IMR-90 (cell line): ENCODE measurements at regions not wholly inside any gene's neighbourhood (a gene's known extent, or its start where the extent isn't known, plus 50 kb on each side); places are given as distances from the start of the nearest gene placed in this dataset.

Experiments
- ATAC-seq: fragments of 200-7000 bp; cut with Tn5 transposase; 2 replicates; pipeline ENCODE4 v1.9.1; 2020; ENCODE audit warnings: low read depth, mild to moderate bottlenecking, moderate library complexity
- BruUV-seq: library from RNA; stranded (reverse); fragments of 400-500 nt; replicated peaks from 2 replicates; lab custom pipeline; 2021; lab: Mats Ljungman, UMichigan
- CTCF ChIA-PET: fragments of 300-600 bp; formaldehyde crosslinking; extraction: SDS; loops from one replicate; lab custom pipeline; 2021; ENCODE audit warnings: antibody characterized with exemption; lab: Yijun Ruan, JAX
- POLR2A ChIA-PET: fragments of 300-600 bp; sonication (Branson Sonifier 250); formaldehyde crosslinking; loops from one replicate; lab custom pipeline; 2022; ENCODE audit warnings: antibody characterized with exemption; ENCODE audit not compliant: unreplicated experiment; lab: Charles Lee
- DNase-seq: peaks from one replicate; pipeline ENCODE4 v3.0.0; 2013
- H2AFZ ChIP-seq: replicated peaks from 2 replicates; pipeline ENCODE3; 2013; ENCODE audit warnings: low read length, mild to moderate bottlenecking; ENCODE audit not compliant: poor library complexity
- H2AK5ac ChIP-seq: 2 replicates; pipeline ENCODE4 v1.6.1; 2013; ENCODE audit warnings: low read depth, low read length, inconsistent platforms
- H2AK9ac ChIP-seq: replicated peaks from 2 replicates; pipeline ENCODE3; 2013; ENCODE audit warnings: mild to moderate bottlenecking, low read depth, low read length, moderate library complexity; ENCODE audit not compliant: poor library complexity
- H2BK120ac ChIP-seq: 2 replicates; pipeline ENCODE4 v1.6.1; 2013; ENCODE audit warnings: low read depth, low read length, inconsistent platforms
- H2BK15ac ChIP-seq: 3 replicates; pipeline ENCODE4 v1.6.1; 2013; ENCODE audit warnings: low read depth, low read length, inconsistent platforms
- H2BK20ac ChIP-seq: 2 replicates; pipeline ENCODE4 v1.6.1; 2013; ENCODE audit warnings: low read depth, mild to moderate bottlenecking, inconsistent platforms, low read length, moderate library complexity
- H2BK5ac ChIP-seq: 2 replicates; pipeline ENCODE4 v1.6.1; 2013; ENCODE audit warnings: mild to moderate bottlenecking, low read depth, low read length, inconsistent platforms; ENCODE audit not compliant: poor library complexity, severe bottlenecking
- H3K14ac ChIP-seq: replicated peaks from 2 replicates; pipeline ENCODE4 v1.6.1; 2013; ENCODE audit warnings: low read depth, low read length, inconsistent platforms
- H3K18ac ChIP-seq: 2 replicates; pipeline ENCODE4 v1.6.1; 2013; ENCODE audit warnings: low read depth, low read length, control low read depth
- H3K23ac ChIP-seq: 2 replicates; pipeline ENCODE4 v1.6.1; 2013; ENCODE audit warnings: low read depth, low read length, inconsistent platforms
- H3K27ac ChIP-seq: 2 replicates; pipeline ENCODE4 v1.5.1; 2013; ENCODE audit warnings: mild to moderate bottlenecking, control low read depth, low read length; ENCODE audit not compliant: insufficient read depth
- H3K27me3 ChIP-seq: 2 replicates; pipeline ENCODE4 v1.6.1; 2013; ENCODE audit warnings: low read length; ENCODE audit not compliant: control insufficient read depth, insufficient read depth
- H3K36me3 ChIP-seq: 2 replicates; pipeline ENCODE4 v1.6.1; 2013; ENCODE audit warnings: low read length, mixed read lengths; ENCODE audit not compliant: control insufficient read depth, insufficient read depth
- H3K4ac ChIP-seq: 2 replicates; pipeline ENCODE4 v1.6.1; 2013; ENCODE audit warnings: low read depth, low read length, inconsistent platforms
- H3K4me1 ChIP-seq: 2 replicates; pipeline ENCODE4 v1.6.1; 2013; ENCODE audit warnings: low read length, mixed read lengths; ENCODE audit not compliant: control insufficient read depth, insufficient read depth
- H3K4me2 ChIP-seq: 2 replicates; pipeline ENCODE4 v1.6.1; 2013; ENCODE audit warnings: low read depth, mild to moderate bottlenecking, control low read depth, low read length, moderate library complexity
- H3K4me3 ChIP-seq: 2 replicates; pipeline ENCODE4 v1.5.1; 2013; ENCODE audit warnings: low read depth, mild to moderate bottlenecking, control low read depth, low read length, moderate library complexity; ENCODE audit not compliant: insufficient read depth
- H3K56ac ChIP-seq: 2 replicates; pipeline ENCODE4 v1.6.1; 2013; ENCODE audit warnings: low read length, inconsistent platforms; ENCODE audit not compliant: insufficient read depth; ENCODE audit errors: extremely low read depth
- H3K79me1 ChIP-seq, 2 experiments: 2 replicates each; pipeline ENCODE4 v1.6.1; 2013; ENCODE audit warnings: low read length in 2 of 2, inconsistent platforms in 1 of 2, low read depth in 1 of 2
- H3K9ac ChIP-seq: 2 replicates; pipeline ENCODE4 v1.6.1; 2013; ENCODE audit warnings: low read depth, low read length, control low read depth
- H3K9me1 ChIP-seq: 2 replicates; pipeline ENCODE4 v1.6.1; 2013; ENCODE audit warnings: low read length, inconsistent platforms; ENCODE audit not compliant: insufficient read depth
- H3K9me3 ChIP-seq: 2 replicates; pipeline ENCODE4 v1.6.1; 2013; ENCODE audit warnings: low read length; ENCODE audit not compliant: control insufficient read depth, insufficient read depth
- H4K20me1 ChIP-seq: 2 replicates; pipeline ENCODE4 v1.6.1; 2013; ENCODE audit warnings: low read length, inconsistent platforms; ENCODE audit not compliant: insufficient read depth
- H4K5ac ChIP-seq: 2 replicates; pipeline ENCODE4 v1.6.1; 2013; ENCODE audit warnings: mild to moderate bottlenecking, low read depth, low read length, control low read depth
- H4K8ac ChIP-seq, 2 experiments: 2 replicates each; pipeline ENCODE4 v1.6.1; 2013; ENCODE audit warnings: low read depth in 2 of 2, low read length in 2 of 2, control low read depth in 1 of 2, inconsistent platforms in 1 of 2
- H4K91ac ChIP-seq: 2 replicates; pipeline ENCODE4 v1.6.1; 2013; ENCODE audit warnings: low read depth, low read length, inconsistent platforms; ENCODE audit not compliant: insufficient read depth
- BHLHE40 ChIP-seq: fragments of 150-350 bp; IDR thresholded peaks from 2 replicates; pipeline ENCODE4 v1.6.1; 2016; ENCODE audit warnings: mild to moderate bottlenecking, low read depth, low read length
- CEBPB ChIP-seq: IDR thresholded peaks from 2 replicates; pipeline ENCODE4 v1.6.1; 2012; ENCODE audit warnings: low read depth, low read length, improper control_type of control experiment
- CHD1 ChIP-seq: IDR thresholded peaks from 2 replicates; pipeline ENCODE4 v1.6.1; 2012; ENCODE audit warnings: low read depth, low read length, improper control_type of control experiment
- CTCF ChIP-seq: conservative IDR thresholded peaks from 2 replicates; pipeline ENCODE4 v1.5.1; 2012; ENCODE audit warnings: mild to moderate bottlenecking, low read depth, low read length, improper control_type of control experiment
- ELK1 ChIP-seq: fragments of 150-350 bp; IDR thresholded peaks from 2 replicates; pipeline ENCODE4 v1.6.1; 2016; ENCODE audit warnings: low read depth, mild to moderate bottlenecking, low read length, moderate library complexity, borderline replicate concordance
- FOS ChIP-seq: fragments of 150-350 bp; IDR thresholded peaks from 2 replicates; pipeline ENCODE4 v1.6.1; 2016; ENCODE audit warnings: low read depth, low read length
- MAFK ChIP-seq: IDR thresholded peaks from 2 replicates; pipeline ENCODE4 v1.6.1; 2012; ENCODE audit warnings: low read depth, low read length, improper control_type of control experiment
- MAZ ChIP-seq: IDR thresholded peaks from 2 replicates; pipeline ENCODE4 v1.6.1; 2012; ENCODE audit warnings: low read depth, mild to moderate bottlenecking, low read length, improper control_type of control experiment, moderate library complexity, borderline replicate concordance
- MXI1 ChIP-seq: IDR thresholded peaks from 2 replicates; pipeline ENCODE4 v1.6.1; 2012; ENCODE audit warnings: low read depth, mild to moderate bottlenecking, low read length, moderate library complexity, borderline replicate concordance
- NFE2L2 ChIP-seq: fragments of 150-350 bp; IDR thresholded peaks from 2 replicates; pipeline ENCODE4 v1.6.1; 2016; ENCODE audit warnings: low read depth, mild to moderate bottlenecking, low read length
- POLR2A ChIP-seq: IDR thresholded peaks from 2 replicates; pipeline ENCODE4 v1.6.1; 2012; ENCODE audit warnings: mild to moderate bottlenecking, low read depth, low read length
- RAD21 ChIP-seq: IDR thresholded peaks from 2 replicates; pipeline ENCODE4 v1.6.1; 2012; ENCODE audit warnings: low read length, improper control_type of control experiment
- RCOR1 ChIP-seq: IDR thresholded peaks from 2 replicates; pipeline ENCODE4 v1.6.1; 2012; ENCODE audit warnings: mild to moderate bottlenecking, low read length, improper control_type of control experiment; ENCODE audit not compliant: insufficient replicate concordance
- RFX5 ChIP-seq: IDR thresholded peaks from 2 replicates; pipeline ENCODE4 v1.8.0; 2012; ENCODE audit warnings: low read depth, mild to moderate bottlenecking, low read length, moderate library complexity
- SMC3 ChIP-seq: fragments of 150-350 bp; IDR thresholded peaks from 2 replicates; pipeline ENCODE4 v1.6.1; 2016; ENCODE audit warnings: low read depth, mild to moderate bottlenecking, antibody characterized with exemption, low read length, moderate library complexity
- USF2 ChIP-seq: fragments of 150-350 bp; IDR thresholded peaks from 2 replicates; pipeline ENCODE4 v1.6.1; 2017; ENCODE audit warnings: mild to moderate bottlenecking, antibody characterized with exemption, low read length, low read depth
- WGBS, 2 experiments: methylation state at CpG; one replicate each; pipeline versions ENCODE4 v1.1.5 to v1.1.7; 2013; ENCODE audit warnings: missing lambda C conversion rate in 2 of 2; ENCODE audit not compliant: insufficient read length in 1 of 2; ENCODE audit errors: extremely low coverage in 2 of 2; 5-methylcytosine and 5-hydroxymethylcytosine counted together
- dilution Hi-C: fragments of 300-500 bp; cut with HindIII; formaldehyde crosslinking; loops from one replicate; pipeline ENCODE4 v1.14.3; 2018; ENCODE audit warnings: low sequenced_read_pairs; ENCODE audit not compliant: unreplicated experiment
- in situ Hi-C: fragments of 300-500 bp; cut with MboI; formaldehyde crosslinking; loops from 3 replicates; pipeline ENCODE4 v1.14.3; 2019; ENCODE audit warnings: low sequenced_read_pairs, inconsistent platforms, mixed read lengths
- intact Hi-C: fragments of 100-400 bp; cut with micrococcal nuclease; formaldehyde crosslinking; loops from 2 replicates; pipeline ENCODE4 v1.10.0; 2022

GRCh38 chr17:63369233-63369632, 76.9 kb downstream of the CYB561 start:
- no CpG with 5 or more reads among the region's 4 CpGs for WGBS, 2 experiments
- Histone ChIP-seq H2AFZ (no peak overlapping the region), H2BK15ac (no peak overlapping the region), H3K79me1 (peaks cover 23 to 49% of the 10 kb centered on the region in 2 experiments), H3K14ac (no peak overlapping the region), H3K23ac (0 out of 2 replicates have a peak overlapping the region, but pooled peaks have one; percentile 60), H3K4me1 (peaks cover 11% of the 10 kb centered on the region), H2BK5ac (no peak overlapping the region), H3K27ac (no peak overlapping the region), H3K4ac (peak overlapping the region; percentile 20; the same call in 1 of the 2 replicates), H3K4me2 (no peak overlapping the region), H4K5ac (no peak overlapping the region), H3K56ac (no peak overlapping the region; the same call in 1 of the 2 replicates), H4K8ac (peak overlapping the region in 1 of 2 experiments; percentile 10; a peak in 1 of 4 replicates), H3K27me3 (no peaks in the 10 kb centered on the region), H2AK5ac (no peak overlapping the region), H4K91ac (no peak overlapping the region), H2BK20ac (no peak overlapping the region), H3K4me3 (no peak overlapping the region), H3K9me1 (no peaks in the 10 kb centered on the region; the same call in 1 of the 2 replicates), H3K18ac (no peak overlapping the region), H4K20me1 (no peaks in the 10 kb centered on the region; the same call in 1 of the 2 replicates), H3K36me3 (peaks cover 5% of the 10 kb centered on the region), H3K9me3 (no peaks in the 10 kb centered on the region), H2AK9ac (no peak overlapping the region), H2BK120ac (no peak overlapping the region), H3K9ac (no peak overlapping the region)
- ChIA-PET CTCF (no interaction called here), POLR2A (interaction anchor here (0.7 kb wide), 1 partner anchor 39 kb away, joined by 3 read pairs; no protein-coding TSS in a partner anchor)
- intact Hi-C loops, result no loop called here
- in situ Hi-C loops, result no loop called here
- peak; percentile 48 for ATAC-seq
- no TSS peak for BruUV-seq
- TF ChIP-seq MXI1, result no peak
- TF ChIP-seq FOS, result no peak
- TF ChIP-seq CEBPB, result no peak
- TF ChIP-seq RAD21, result no peak
- TF ChIP-seq BHLHE40, result peak; percentile 65; the same call in 1 of the 2 replicates
- peak; percentile 21; the same call in 1 of the 2 replicates for TF ChIP-seq USF2
- no peak for TF ChIP-seq CHD1
- no peak for TF ChIP-seq MAFK
- no peak for TF ChIP-seq NFE2L2
- TF ChIP-seq MAZ, result no peak
- TF ChIP-seq SMC3, result no peak
- no peak for TF ChIP-seq RFX5
- no peak for TF ChIP-seq CTCF
- TF ChIP-seq POLR2A, result no peak
- no peak for TF ChIP-seq RCOR1
- TF ChIP-seq ELK1, result no peak
- peak; percentile 61 for DNase-seq
- dilution Hi-C loops, result no loop called here
